ENCODE measurements at regions not wholly inside any gene's neighbourhood (a gene's known extent, or its start where the extent isn't known, plus 50 kb on each side); places are given as distances from the start of the nearest gene placed in this dataset.

DNA sequence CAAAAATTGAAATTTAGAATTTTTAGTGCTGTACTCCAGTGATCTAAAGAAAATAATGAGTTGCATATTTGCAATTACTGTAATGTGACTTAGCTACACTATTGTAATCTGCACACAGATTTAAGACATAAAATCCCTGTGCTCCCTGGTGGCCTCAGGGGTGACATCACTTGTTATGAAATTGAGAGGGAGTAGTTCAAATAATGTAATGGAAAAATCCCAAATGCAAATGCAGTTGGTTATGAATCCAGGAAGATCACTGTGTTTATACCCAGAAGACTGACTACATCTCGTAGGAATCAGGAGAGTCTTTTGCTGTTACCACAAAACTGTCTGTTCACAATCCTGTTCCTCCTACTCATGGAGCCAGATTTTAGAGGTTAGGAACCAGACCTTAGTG is 178.7 kb upstream of the FBXL17 start:
- peaks cover 2% of the 10 kb centered on the region for H3K27me3 Mint-ChIP-seq (ENCODE audit: insufficient read depth, low read depth, poor library complexity)
- Histone ChIP-seq H3K36me3 (ENCODE audit: insufficient read depth) (no peaks in the 10 kb centered on the region), H2AFZ (no peak overlapping the region), H3K4me3 (no peak overlapping the region), H3K27ac (ENCODE audit: low read depth) (peak overlapping the region; percentile 85), H3F3A (replicated peaks; ENCODE audit: low read depth) (no peaks in the 10 kb centered on the region; the same call in 1 of the 2 replicates), H3K9me2 (ENCODE audit: insufficient read depth) (peaks cover 18% of the 10 kb centered on the region), H3K79me2 (replicated peaks; ENCODE audit: insufficient read depth) (no peaks in the 10 kb centered on the region), H3K4me2 (no peak overlapping the region), H3K27me3 (ENCODE audit: insufficient read depth) (no peaks in the 10 kb centered on the region), H4K20me1 (replicated peaks; ENCODE audit: insufficient read depth) (no peaks in the 10 kb centered on the region), H3K4me1 (ENCODE audit: insufficient read depth) (peaks cover 13% of the 10 kb centered on the region)
- peaks cover 39% of the 10 kb centered on the region for H3K36me3 Mint-ChIP-seq (ENCODE audit: low read depth)
- H3K4me3 Mint-ChIP-seq, result no peak overlapping the region
- no peak overlapping the region for H3K27ac Mint-ChIP-seq
- peaks cover 35% of the 10 kb centered on the region for H3K4me1 Mint-ChIP-seq
- TF ChIP-seq NANOG (IDR thresholded peaks at IDR 0.05; ENCODE audit: borderline replicate concordance) (no peak), POLR2AphosphoS5 (IDR thresholded peaks at IDR 0.05; ENCODE audit: low read depth) (no peak), ZNF331 (CRISPR knock-in tag; IDR thresholded peaks at IDR 0.05; ENCODE audit: low read depth) (no peak), STAT1 (IDR thresholded peaks at IDR 0.05; ENCODE audit: unreplicated experiment) (no peak), ZNF114 (CRISPR knock-in tag; IDR thresholded peaks at IDR 0.05) (no peak), EZH2phosphoT487 (IDR thresholded peaks at IDR 0.05; ENCODE audit: unreplicated experiment) (no peak), EZH2 (IDR thresholded peaks at IDR 0.05; ENCODE audit: low read depth, unreplicated experiment) (no peak)
- TF ChIP-seq, protein P1, sequence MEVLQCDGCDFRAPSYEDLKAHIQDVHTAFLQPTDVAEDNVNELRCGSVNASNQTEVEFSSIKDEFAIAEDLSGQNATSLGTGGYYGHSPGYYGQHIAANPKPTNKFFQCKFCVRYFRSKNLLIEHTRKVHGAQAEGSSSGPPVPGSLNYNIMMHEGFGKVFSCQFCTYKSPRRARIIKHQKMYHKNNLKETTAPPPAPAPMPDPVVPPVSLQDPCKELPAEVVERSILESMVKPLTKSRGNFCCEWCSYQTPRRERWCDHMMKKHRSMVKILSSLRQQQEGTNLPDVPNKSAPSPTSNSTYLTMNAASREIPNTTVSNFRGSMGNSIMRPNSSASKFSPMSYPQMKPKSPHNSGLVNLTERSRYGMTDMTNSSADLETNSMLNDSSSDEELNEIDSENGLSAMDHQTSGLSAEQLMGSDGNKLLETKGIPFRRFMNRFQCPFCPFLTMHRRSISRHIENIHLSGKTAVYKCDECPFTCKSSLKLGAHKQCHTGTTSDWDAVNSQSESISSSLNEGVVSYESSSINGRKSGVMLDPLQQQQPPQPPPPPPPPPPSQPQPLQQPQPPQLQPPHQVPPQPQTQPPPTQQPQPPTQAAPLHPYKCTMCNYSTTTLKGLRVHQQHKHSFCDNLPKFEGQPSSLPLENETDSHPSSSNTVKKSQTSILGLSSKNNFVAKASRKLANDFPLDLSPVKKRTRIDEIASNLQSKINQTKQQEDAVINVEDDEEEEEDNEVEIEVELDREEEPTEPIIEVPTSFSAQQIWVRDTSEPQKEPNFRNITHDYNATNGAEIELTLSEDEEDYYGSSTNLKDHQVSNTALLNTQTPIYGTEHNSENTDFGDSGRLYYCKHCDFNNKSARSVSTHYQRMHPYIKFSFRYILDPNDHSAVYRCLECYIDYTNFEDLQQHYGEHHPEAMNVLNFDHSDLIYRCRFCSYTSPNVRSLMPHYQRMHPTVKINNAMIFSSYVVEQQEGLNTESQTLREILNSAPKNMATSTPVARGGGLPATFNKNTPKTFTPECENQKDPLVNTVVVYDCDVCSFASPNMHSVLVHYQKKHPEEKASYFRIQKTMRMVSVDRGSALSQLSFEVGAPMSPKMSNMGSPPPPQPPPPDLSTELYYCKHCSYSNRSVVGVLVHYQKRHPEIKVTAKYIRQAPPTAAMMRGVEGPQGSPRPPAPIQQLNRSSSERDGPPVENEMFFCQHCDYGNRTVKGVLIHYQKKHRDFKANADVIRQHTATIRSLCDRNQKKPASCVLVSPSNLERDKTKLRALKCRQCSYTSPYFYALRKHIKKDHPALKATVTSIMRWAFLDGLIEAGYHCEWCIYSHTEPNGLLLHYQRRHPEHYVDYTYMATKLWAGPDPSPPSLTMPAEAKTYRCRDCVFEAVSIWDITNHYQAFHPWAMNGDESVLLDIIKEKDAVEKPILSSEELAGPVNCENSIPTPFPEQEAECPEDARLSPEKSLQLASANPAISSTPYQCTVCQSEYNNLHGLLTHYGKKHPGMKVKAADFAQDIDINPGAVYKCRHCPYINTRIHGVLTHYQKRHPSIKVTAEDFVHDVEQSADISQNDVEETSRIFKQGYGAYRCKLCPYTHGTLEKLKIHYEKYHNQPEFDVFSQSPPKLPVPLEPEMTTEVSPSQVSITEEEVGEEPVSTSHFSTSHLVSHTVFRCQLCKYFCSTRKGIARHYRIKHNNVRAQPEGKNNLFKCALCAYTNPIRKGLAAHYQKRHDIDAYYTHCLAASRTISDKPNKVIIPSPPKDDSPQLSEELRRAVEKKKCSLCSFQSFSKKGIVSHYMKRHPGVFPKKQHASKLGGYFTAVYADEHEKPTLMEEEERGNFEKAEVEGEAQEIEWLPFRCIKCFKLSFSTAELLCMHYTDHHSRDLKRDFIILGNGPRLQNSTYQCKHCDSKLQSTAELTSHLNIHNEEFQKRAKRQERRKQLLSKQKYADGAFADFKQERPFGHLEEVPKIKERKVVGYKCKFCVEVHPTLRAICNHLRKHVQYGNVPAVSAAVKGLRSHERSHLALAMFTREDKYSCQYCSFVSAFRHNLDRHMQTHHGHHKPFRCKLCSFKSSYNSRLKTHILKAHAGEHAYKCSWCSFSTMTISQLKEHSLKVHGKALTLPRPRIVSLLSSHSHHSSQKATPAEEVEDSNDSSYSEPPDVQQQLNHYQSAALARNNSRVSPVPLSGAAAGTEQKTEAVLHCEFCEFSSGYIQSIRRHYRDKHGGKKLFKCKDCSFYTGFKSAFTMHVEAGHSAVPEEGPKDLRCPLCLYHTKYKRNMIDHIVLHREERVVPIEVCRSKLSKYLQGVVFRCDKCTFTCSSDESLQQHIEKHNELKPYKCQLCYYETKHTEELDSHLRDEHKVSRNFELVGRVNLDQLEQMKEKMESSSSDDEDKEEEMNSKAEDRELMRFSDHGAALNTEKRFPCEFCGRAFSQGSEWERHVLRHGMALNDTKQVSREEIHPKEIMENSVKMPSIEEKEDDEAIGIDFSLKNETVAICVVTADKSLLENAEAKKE (CRISPR knock-in tag; IDR thresholded peaks at IDR 0.05), result no peak
- TF ChIP-seq, protein P2, sequence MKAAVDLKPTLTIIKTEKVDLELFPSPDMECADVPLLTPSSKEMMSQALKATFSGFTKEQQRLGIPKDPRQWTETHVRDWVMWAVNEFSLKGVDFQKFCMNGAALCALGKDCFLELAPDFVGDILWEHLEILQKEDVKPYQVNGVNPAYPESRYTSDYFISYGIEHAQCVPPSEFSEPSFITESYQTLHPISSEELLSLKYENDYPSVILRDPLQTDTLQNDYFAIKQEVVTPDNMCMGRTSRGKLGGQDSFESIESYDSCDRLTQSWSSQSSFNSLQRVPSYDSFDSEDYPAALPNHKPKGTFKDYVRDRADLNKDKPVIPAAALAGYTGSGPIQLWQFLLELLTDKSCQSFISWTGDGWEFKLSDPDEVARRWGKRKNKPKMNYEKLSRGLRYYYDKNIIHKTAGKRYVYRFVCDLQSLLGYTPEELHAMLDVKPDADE (IDR thresholded peaks at IDR 0.05), result no peak
- TF ChIP-seq, protein P3, sequence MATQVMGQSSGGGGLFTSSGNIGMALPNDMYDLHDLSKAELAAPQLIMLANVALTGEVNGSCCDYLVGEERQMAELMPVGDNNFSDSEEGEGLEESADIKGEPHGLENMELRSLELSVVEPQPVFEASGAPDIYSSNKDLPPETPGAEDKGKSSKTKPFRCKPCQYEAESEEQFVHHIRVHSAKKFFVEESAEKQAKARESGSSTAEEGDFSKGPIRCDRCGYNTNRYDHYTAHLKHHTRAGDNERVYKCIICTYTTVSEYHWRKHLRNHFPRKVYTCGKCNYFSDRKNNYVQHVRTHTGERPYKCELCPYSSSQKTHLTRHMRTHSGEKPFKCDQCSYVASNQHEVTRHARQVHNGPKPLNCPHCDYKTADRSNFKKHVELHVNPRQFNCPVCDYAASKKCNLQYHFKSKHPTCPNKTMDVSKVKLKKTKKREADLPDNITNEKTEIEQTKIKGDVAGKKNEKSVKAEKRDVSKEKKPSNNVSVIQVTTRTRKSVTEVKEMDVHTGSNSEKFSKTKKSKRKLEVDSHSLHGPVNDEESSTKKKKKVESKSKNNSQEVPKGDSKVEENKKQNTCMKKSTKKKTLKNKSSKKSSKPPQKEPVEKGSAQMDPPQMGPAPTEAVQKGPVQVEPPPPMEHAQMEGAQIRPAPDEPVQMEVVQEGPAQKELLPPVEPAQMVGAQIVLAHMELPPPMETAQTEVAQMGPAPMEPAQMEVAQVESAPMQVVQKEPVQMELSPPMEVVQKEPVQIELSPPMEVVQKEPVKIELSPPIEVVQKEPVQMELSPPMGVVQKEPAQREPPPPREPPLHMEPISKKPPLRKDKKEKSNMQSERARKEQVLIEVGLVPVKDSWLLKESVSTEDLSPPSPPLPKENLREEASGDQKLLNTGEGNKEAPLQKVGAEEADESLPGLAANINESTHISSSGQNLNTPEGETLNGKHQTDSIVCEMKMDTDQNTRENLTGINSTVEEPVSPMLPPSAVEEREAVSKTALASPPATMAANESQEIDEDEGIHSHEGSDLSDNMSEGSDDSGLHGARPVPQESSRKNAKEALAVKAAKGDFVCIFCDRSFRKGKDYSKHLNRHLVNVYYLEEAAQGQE (IDR thresholded peaks at IDR 0.05; ENCODE audit: unreplicated experiment), result no peak
- no peak for DNase-seq (ENCODE audit: low spot score)
- peaks cover 39% of the 10 kb centered on the region for H3K9me3 Mint-ChIP-seq
- no peak for ATAC-seq

Data from GM23338 (cell line).